Spleen (tissue), 11 donors: ENCODE measurements at regions not wholly inside any gene's neighbourhood (a gene's known extent, or its start where the extent isn't known, plus 50 kb on each side); places are given as distances from the start of the nearest gene placed in this dataset.

Experiments used
- DNase-seq: peaks from one replicate; pipeline ENCODE4 v3.0.0-alpha.2; 2020
- H3K27ac ChIP-seq, 8 donors: fragments of 200-600 bp; sonication (generic) in 7 of 8; 1 replicate in 4 of 8; 2 replicates in 4 of 8; pipeline versions ENCODE4 v1.5.0 to v1.8.0; 2016 to 2021; ENCODE audit warnings: inconsistent platforms in 4 of 8, mild to moderate bottlenecking in 4 of 8, moderate library complexity in 1 of 8
- H3K27me3 ChIP-seq, 7 donors: fragments of 200-600 bp; sonication (generic) in 6 of 7; replicated peaks in 1 of 7; 1 replicate in 4 of 7; 2 replicates in 3 of 7; pipeline versions ENCODE4 v1.5.0 to v1.8.0; 2016 to 2021; ENCODE audit warnings: inconsistent platforms in 3 of 7, mild to moderate bottlenecking in 1 of 7
- H3K36me3 ChIP-seq, 6 donors: fragments of 200-600 bp; sonication (generic) in 5 of 6; 1 replicate in 4 of 6; 2 replicates in 2 of 6; pipeline versions ENCODE4 v1.5.0 to v1.8.0; 2016 to 2021; ENCODE audit warnings: inconsistent platforms in 2 of 6
- H3K4me1 ChIP-seq, 6 donors: fragments of 200-600 bp; sonication (generic) in 5 of 6; 1 replicate in 3 of 6; 2 replicates in 3 of 6; pipeline versions ENCODE4 v1.5.0 to v1.8.0; 2016 to 2021; ENCODE audit warnings: inconsistent platforms in 3 of 6
- H3K4me3 ChIP-seq, 8 donors: fragments of 200-600 bp; sonication (generic) in 7 of 8; 1 replicate in 4 of 8; 2 replicates in 4 of 8; pipeline versions ENCODE4 v1.5.0 to v1.8.0; 2016 to 2021; ENCODE audit warnings: inconsistent platforms in 4 of 8, mild to moderate bottlenecking in 4 of 8, moderate library complexity in 2 of 8
- H3K9me3 ChIP-seq, 8 donors: fragments of 200-600 bp; sonication (generic) in 7 of 8; 1 replicate in 4 of 8; 2 replicates in 4 of 8; pipeline versions ENCODE4 v1.5.0 to v1.8.0; 2016 to 2021; ENCODE audit warnings: inconsistent platforms in 4 of 8
- POLR2A ChIP-seq, 3 donors: fragments of 450-650 bp; IDR thresholded peaks; one replicate each; pipeline ENCODE4 v1.5.1; 2017; ENCODE audit warnings: antibody characterized with exemption in 3 of 3, mild to moderate bottlenecking in 1 of 3
- POLR2AphosphoS5 ChIP-seq, 3 donors: sonication (generic); formaldehyde crosslinking; IDR thresholded peaks; one replicate each; pipeline ENCODE4 v1.5.1; 2017; ENCODE audit warnings: antibody characterized with exemption in 3 of 3
- WGBS, 5 donors: extraction: QIAGEN DNeasy Blood & Tissue Kit in 3 of 5; methylation state at CpG; one replicate each; pipeline versions ENCODE4 v1.1.5 to v1.1.7; 2013 to 2018; 5-methylcytosine and 5-hydroxymethylcytosine counted together
- intact Hi-C: fragments of 100-400 bp; cut with DNase I; formaldehyde crosslinking; loops from one replicate; pipeline ENCODE4 v1.15.0; 2023; ENCODE audit warnings: low total_unique reads
- TF ChIP-seq, protein P1 (sequence below), 11 experiments: fragments of 200-600 bp in 7 of 11; fragments of 450-650 bp in 4 of 11; sonication (generic) in 4 of 11; IDR thresholded peaks in 8 of 11; conservative IDR thresholded peaks in 3 of 11; 1 replicate in 7 of 11; 2 replicates in 4 of 11; pipeline versions ENCODE4 v1.4.0 to v1.8.0; 2016 to 2021; ENCODE audit warnings: antibody characterized with exemption in 11 of 11, inconsistent platforms in 4 of 11, mild to moderate bottlenecking in 1 of 11
- donor health status: healthy with polysubstance abuse.
- donor health status: DM: no; HTN: no; CAD: no; lungs with moderate emphysema.
- donor health status: DM: no; HTN: no; CAD: no.
- donor health status: Bipolar disorder and iron deficiency.
- donor health status: healthy.
- donor health status: DM: no; HTN: no; CAD: no.
- donor health status: DM: yes; HTN: yes; CAD: no.

DNA sequence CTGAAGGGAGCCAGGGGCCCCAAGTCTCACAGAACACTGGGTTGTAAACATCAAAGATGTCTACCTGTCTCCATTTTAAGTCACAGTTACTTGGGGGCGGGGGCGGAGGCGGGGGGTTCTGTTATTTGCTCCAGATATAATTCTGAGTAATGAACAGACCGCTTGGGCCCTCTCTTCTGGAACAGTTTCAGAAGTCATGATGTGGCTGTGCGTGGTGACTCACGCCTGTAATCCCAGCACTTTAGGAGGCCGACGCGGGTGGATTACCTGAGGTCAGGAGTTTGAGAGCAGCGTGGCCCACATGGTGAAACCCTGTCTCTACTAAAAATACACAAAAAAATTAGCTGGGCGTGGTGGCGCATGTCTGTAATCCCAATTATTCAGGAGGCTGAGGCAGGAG, 157.9 kb upstream of the APCDD1 start:
- no peak overlapping the region for H3K4me3 ChIP-seq
- H3K27me3 ChIP-seq = no peaks in the 10 kb centered on the region
- DNase-seq = no peak
- no peaks in the 10 kb centered on the region for H3K9me3 ChIP-seq
- peaks cover 5 to 43% (median 30%) of the 10 kb centered on the region in 6 donors for H3K4me1 ChIP-seq
- H3K36me3 ChIP-seq = no peaks in the 10 kb centered on the region
- TF ChIP-seq POLR2A (IDR thresholded peaks at IDR 0.05) (no peak), POLR2AphosphoS5 (IDR thresholded peaks at IDR 0.05) (no peak)
- TF ChIP-seq, protein P1, sequence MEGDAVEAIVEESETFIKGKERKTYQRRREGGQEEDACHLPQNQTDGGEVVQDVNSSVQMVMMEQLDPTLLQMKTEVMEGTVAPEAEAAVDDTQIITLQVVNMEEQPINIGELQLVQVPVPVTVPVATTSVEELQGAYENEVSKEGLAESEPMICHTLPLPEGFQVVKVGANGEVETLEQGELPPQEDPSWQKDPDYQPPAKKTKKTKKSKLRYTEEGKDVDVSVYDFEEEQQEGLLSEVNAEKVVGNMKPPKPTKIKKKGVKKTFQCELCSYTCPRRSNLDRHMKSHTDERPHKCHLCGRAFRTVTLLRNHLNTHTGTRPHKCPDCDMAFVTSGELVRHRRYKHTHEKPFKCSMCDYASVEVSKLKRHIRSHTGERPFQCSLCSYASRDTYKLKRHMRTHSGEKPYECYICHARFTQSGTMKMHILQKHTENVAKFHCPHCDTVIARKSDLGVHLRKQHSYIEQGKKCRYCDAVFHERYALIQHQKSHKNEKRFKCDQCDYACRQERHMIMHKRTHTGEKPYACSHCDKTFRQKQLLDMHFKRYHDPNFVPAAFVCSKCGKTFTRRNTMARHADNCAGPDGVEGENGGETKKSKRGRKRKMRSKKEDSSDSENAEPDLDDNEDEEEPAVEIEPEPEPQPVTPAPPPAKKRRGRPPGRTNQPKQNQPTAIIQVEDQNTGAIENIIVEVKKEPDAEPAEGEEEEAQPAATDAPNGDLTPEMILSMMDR (IDR thresholded peaks at IDR 0.05 in 8 of 11, conservative IDR thresholded peaks at IDR 0.05 in 3 of 11) = no peak
- intact Hi-C loops = no loop called here
- H3K27ac ChIP-seq = no peak overlapping the region
- 78 to 95% (median 84%) methylated on average over 11 to 12 of the region's 12 CpGs for WGBS, 5 donors

- H3K27ac ChIP-seq = no peak overlapping the region
- no peak overlapping the region for H3K4me3 ChIP-seq
- peaks cover 5 to 43% (median 28%) of the 10 kb centered on the region in 6 donors for H3K4me1 ChIP-seq
- no peak for DNase-seq
- TF ChIP-seq POLR2A (IDR thresholded peaks at IDR 0.05) (no peak), POLR2AphosphoS5 (IDR thresholded peaks at IDR 0.05) (peak in 1 of 3 donors; percentile 34)
- no peaks in the 10 kb centered on the region for H3K9me3 ChIP-seq
- intact Hi-C loops = no loop called here
- no peaks in the 10 kb centered on the region for H3K36me3 ChIP-seq
- 38 to 82% (median 74%) methylated on average over 9 of the region's 9 CpGs for whole genome bisulfite sequencing, 5 donors
- H3K27me3 ChIP-seq = no peaks in the 10 kb centered on the region
Measured at GRCh38 chr18:10297086-10297485, 157.3 kb upstream of the APCDD1 start.

- intact Hi-C loops = no loop called here
- TF ChIP-seq, protein P1 (IDR thresholded peaks at IDR 0.05 in 8 of 11, conservative IDR thresholded peaks at IDR 0.05 in 3 of 11) = no peak
- TF ChIP-seq POLR2AphosphoS5 (IDR thresholded peaks at IDR 0.05) = peak in 2 of 3 donors; percentile 5 to 44
- no peak overlapping the region for H3K27ac ChIP-seq
- peaks cover 5 to 43% (median 28%) of the 10 kb centered on the region in 6 donors for H3K4me1 ChIP-seq
- 42 to 60% (median 57%) methylated on average over 8 of the region's 8 CpGs for WGBS, 5 donors
- H3K4me3 ChIP-seq = no peak overlapping the region
- H3K36me3 ChIP-seq = no peaks in the 10 kb centered on the region
- no peaks in the 10 kb centered on the region for H3K9me3 ChIP-seq
- no peak for DNase-seq
- H3K27me3 ChIP-seq = no peaks in the 10 kb centered on the region
Measured at GRCh38 chr18:10298346-10298745, 156.1 kb upstream of the APCDD1 start.

GRCh38 chr18:10299643-10300042, 154.8 kb upstream of the APCDD1 start:
- WGBS, 5 donors = 14 to 40% (median 29%) methylated on average over 6 of the region's 6 CpGs
- H3K4me1 ChIP-seq = peaks cover 5 to 43% (median 28%) of the 10 kb centered on the region in 6 donors
- DNase-seq = no peak
- no peak overlapping the region for H3K27ac ChIP-seq
- no peaks in the 10 kb centered on the region for H3K36me3 ChIP-seq
- no peak for TF ChIP-seq POLR2AphosphoS5 (IDR thresholded peaks at IDR 0.05)
- TF ChIP-seq POLR2A (IDR thresholded peaks at IDR 0.05) = no peak
- TF ChIP-seq, protein P1 (IDR thresholded peaks at IDR 0.05 in 8 of 11, conservative IDR thresholded peaks at IDR 0.05 in 3 of 11) = no peak
- no peaks in the 10 kb centered on the region for H3K9me3 ChIP-seq
- intact Hi-C loops = no loop called here
- no peak overlapping the region for H3K4me3 ChIP-seq
- H3K27me3 ChIP-seq = no peaks in the 10 kb centered on the region

DNA sequence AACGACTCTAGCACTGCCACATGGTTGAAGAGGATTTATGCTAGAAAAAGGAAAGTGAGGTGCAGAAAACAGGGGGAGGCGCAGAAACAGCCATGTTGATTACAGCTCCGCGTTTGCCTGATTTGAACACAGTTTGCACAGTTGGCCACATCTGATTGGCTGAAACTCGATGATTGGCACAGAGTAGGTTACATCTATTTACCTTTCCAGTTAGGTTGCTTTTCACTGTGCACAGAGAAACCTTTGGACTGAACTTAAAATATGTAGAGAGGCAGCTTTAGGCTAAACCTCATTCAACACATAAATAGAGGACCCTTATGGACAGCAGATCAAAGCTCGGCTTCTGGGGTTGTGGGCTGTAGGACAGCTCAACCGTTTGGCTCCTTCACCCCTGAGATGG, 153.7 kb upstream of the APCDD1 start:
- no peak for TF ChIP-seq POLR2A (IDR thresholded peaks at IDR 0.05)
- TF ChIP-seq POLR2AphosphoS5 (IDR thresholded peaks at IDR 0.05) = no peak
- TF ChIP-seq, protein P1 (IDR thresholded peaks at IDR 0.05 in 8 of 11, conservative IDR thresholded peaks at IDR 0.05 in 3 of 11) = no peak
- WGBS, 5 donors = 77 to 94% (median 87%) methylated on average over 7 of the region's 7 CpGs

More for the DNA sequence above, 153.7 kb upstream of the APCDD1 start:
- no peaks in the 10 kb centered on the region for H3K27me3 ChIP-seq
- intact Hi-C loops = no loop called here
- no peak overlapping the region for H3K27ac ChIP-seq
- no peak overlapping the region for H3K4me3 ChIP-seq
- H3K36me3 ChIP-seq = no peaks in the 10 kb centered on the region
- H3K4me1 ChIP-seq = peaks cover 5 to 43% (median 27%) of the 10 kb centered on the region in 6 donors
- no peak for DNase-seq
- no peaks in the 10 kb centered on the region for H3K9me3 ChIP-seq
